Activated CD8-positive, alpha-beta memory T cell treated with anti-CD3 and anti-CD28 coated beads for 24 hours (primary cell): ENCODE measurements at regions not wholly inside any gene's neighbourhood (a gene's known extent, or its start where the extent isn't known, plus 50 kb on each side); places are given as distances from the start of the nearest gene placed in this dataset.
"Not testable (repeated sequence)": the region's sequence is repeated elsewhere in the genome, so short reads cannot be mapped to it uniquely, and the experiment has no call there.

Experiments used
- DNase-seq: peaks from one replicate; pipeline ENCODE4 v3.0.0-alpha.2; 2020

DNA sequence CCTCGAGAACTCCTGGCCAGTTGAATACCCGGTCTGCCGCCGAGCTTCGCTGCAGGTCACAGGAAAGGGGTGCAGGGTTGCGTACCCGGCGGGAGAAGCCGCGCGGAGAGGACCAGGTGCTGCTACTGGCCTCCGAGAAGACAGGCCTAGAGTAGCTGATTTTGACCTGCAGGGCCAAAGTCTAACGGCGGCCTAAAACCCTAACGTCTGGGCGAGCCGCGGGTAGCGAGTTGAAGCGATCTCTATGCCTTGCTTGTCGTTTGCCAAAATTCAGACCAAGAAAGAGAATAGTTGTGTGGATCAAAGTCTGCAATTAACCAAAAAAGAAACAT is 133.2 kb downstream of the FAM72C start:
- DNase-seq: not testable (repeated sequence)

DNA sequence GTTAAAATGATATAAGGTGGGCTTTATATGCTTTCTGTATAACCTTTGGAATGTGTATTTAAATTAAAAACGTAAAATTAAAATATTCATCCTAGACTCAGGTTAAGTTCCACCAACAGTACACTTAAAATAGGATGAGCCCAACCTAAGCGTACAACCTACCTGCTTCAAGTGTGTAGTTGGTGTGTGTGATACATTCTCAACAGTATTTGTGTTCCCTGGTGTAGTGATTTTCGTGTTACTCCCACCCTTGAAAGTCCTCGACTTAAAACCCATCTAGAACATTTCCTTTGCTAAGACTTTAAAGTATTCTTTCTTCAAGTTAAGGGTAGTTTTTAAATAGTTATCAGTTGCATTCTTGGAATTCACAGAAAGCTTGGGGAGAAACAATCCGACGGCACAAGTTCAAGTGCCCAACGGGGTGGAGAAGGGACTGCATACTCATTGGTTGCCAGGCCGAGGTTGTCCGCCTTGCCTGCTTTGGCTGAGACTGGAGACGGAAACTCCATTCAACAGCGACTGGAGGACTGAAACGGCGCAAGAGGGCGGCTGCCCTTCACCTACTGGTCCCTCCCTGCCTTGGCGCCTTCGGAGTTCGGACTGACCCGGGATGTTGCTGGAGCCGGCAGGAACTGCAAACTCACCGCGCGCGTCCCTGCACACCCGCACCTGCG is 133.7 kb downstream of the FAM72C start:
- not testable (repeated sequence) for DNase-seq

DNA sequence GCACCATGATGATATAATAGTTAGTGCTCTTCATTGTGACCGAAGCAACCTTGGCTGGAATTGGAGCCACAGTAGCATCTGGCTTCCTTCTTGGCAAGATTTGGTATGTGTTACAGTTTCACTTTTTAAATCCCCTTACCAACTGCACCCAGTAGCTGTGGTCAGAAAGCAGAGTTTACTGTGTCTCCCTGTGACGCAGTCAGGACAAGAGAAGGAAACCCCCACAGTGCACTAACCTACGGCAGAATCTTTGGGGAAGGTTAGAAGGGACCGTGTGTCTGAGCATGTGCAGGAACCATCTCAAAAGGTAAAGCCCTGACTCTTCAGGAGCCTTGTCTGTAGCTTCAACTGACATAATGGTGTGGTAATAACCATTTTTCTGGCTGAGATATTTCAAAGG is 138.4 kb downstream of the FAM72C start:
- not testable (repeated sequence) for DNase-seq

DNA sequence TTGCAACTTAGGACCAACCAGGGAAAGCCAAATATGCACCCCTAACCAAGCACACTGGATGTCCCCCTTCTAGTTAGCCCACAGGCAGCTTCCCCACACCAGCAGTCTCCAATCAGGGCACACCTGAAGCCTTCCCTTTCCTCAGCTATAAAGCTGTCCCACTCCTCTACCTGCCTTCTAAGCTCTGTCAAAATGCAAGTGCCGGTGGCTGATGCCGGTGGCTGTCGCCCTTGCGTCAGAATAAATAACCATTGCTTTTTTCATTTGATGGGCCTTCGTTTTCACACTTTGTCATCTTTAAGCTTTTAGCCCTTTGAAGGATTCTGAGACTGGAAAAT is 139.4 kb downstream of the FAM72C start:
- DNase-seq: not testable (repeated sequence)

DNA sequence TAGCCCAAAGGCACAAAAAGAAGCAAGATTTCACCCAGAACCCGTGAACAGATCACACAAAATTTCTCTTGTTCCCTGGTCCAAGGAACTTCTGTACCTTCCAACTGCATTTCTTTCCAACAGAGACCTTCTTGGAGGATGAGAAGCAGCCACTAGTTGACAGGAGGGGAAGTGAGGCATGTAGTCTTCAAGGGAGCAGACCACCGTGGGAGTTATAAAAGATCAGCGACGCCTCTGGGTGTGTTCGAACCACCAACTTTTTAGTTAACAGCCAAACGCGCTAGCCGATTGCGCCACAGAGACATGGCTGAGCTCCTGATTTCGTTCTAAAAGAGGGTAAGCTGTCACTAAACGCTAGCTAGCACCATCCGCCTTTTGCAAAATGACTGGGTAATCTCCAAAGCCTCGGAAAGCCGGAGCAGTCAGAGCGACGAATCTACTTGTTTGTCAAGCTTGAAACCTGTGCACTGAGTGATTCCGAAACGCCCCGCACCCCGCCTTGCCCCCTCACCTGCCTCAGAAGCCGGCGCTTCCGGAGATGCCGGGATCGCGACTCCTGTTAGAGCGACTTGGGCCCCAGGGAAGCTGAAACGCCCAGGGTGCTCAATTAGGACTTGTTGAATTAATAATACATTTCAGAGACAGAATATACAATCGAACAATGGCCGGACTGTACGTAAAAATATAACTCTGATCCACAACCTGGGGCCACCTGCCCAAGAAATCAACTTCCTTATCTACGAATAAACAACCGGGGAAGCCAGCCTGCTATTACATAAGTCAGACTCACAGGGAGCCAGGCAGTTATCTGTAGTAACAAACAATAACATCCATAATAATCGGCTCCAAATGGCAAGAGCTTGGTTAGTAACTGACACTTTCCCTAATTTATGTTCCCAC is 140.1 kb downstream of the FAM72C start:
- DNase-seq: not testable (repeated sequence)

DNA sequence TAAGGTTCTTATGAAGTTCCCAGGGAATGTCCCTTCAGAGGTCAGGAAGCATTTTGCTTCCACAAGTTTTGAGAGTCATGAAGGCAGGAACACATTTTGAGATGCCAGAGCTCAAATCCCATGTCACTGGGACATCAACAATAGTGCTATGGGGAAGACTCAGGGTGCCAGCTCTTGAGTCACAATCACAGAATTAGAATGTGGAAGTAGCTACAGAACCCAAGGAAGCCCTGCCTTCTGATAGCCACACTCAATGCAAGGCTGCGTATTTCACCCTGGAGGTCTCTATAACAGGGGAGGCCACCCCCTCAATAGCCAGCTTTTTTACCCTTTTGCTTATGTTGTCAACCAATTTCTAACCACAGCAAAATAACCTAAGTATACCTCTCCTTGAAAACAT is 145.6 kb downstream of the FAM72C start:
- DNase-seq: not testable (repeated sequence)

DNA sequence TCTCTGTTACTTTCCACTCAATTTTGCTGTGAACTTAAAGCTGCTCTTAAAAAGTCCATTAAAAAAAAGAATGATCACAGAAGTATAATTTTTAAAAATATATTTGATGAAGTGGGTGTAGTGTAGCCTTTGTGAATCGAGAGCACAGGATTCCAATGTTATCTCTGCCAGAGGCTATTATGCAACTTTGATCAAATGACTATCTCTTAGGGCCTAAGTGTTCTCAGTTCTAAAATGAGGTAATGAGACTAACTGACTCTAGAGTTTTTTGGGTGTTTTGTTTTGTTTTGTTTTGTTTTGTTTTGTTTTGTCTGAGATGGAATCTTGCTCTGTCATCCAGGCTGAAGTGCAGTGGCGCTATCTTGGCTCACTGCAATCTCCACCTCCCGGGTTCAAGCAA is 147.5 kb downstream of the FAM72C start:
- DNase-seq: not testable (repeated sequence)

DNA sequence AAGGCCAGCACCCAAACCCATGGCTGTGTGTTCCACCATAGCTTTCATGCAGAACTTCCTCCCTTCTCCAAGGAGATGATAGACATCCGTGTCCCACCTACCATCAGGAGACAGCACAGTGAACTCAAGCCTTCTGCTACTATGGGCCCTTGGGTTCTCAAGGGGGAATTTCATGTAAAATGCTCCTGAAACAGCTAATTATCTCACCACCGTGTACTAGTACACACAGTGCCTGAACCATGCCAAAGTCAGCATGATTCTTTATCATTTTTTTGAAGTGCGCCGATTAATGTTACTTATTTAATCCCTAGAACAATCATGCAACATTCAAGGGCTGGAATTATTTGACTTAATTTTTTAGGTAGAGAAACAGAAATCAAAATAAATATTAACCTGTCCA is 151.7 kb downstream of the FAM72C start:
- not testable (repeated sequence) for DNase-seq

DNA sequence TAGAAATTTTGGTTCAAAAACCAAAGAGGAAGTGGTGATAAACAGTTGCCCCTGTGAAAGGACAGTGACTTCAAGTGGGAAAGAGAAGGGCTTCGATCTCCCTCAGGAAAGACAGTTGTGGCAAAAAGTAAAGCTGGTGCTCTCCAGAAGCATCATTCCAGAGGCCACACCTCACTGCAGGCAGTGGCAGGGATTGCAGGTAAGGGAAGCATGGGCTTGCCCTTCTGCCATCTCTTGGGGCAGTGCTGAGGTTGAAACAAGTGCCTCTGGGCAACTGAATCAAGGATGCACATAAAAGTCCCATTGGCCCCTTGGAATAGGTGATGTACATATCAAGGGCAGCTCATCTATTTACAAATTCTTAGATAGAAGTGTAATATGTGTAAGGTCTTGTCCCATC is 155.4 kb downstream of the FAM72C start:
- not testable (repeated sequence) for DNase-seq

DNA sequence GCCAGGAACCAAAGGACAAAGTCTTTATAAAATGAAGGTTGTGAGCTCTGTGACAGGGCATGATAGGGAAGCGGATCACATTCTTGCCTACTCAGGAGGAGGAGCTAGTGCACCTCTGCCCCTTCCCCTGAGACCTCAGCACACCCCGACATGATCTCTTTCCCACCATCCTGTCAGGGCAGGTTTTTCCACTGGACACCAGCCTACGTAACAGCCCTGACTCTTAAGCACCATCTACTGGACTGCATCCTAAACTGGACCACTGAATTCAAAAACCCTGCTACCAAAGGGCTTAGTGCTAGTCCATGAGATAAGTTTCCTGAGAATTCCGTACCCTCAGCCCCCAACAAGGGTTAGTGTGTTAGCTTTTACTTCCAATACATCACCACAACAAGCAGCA is 166.4 kb downstream of the FAM72C start:
- DNase-seq: not testable (repeated sequence)

DNA sequence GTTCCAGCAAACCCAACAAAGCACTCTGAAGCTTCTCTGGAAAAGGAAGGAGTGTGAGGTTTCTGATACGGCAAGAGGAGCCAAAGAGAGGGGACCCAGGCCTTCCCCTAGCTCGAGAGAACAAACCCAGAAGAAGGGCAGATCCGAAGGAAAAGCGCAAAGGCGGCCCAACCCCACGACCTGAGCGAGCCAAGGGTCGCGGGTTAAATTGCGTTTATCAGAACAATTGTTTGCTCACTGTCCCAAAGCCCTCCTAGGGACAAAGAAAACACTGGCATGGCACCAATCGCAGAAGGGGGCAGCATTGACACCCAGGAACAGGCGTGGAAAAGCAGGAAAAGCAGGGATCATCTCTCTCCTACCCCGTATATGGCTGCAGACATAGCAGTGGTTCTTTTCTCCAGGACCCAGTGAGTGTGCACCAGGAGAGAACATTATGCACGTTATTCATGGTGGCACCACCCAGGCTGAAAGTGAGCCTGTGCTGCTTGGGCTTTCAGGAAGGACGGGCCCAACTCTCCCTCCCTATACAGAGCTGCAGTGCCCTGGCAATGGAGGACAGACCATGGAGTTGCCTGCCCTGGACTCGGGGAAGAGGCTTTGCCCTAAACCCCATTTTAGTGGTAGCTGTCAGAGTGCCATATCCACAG is 167.0 kb downstream of the FAM72C start:
- DNase-seq: not testable (repeated sequence)

DNA sequence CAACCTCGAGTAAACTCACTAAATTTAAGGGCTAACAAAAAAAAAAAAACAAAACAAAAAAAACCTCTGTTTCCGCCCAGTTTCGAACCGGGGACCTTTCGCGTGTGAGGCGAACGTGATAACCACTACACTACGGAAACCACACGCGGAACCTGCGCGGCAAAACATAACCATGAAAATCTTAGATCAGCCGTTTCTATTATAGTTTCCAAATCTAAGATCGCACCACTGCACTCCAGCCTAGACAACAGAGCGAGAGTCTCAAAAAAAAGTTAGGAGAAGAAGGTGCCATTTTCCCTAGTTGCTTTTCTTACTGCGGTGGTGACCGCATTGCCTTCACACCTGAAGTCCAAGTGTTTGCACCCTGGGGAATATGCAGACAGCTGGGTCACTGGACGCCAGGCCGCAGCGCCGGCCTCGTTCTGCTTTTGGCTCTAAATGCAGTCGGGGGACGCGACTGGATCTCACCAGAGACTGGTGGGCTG is 167.8 kb downstream of the FAM72C start:
- DNase-seq: peak; percentile 63

DNA sequence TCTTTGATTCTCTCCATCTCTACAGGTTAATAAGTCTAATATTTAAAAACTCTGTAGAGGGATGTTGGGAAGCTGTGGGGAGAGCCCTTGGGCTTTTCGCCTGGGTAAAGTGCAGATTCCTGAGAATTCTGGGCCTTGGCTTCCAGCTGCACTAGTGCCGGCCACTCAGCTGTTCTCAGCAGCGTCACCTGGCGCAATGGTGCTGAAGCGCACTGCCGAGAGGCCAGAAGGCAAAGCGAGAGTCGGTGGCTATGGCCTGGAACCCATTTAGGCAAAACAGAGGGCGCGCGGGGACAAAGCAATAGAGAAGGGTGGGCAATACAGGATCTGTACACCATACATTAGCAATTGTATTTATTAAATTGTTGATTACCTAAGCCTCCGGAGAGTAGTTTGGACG is 168.7 kb downstream of the FAM72C start:
- not testable (repeated sequence) for DNase-seq

DNA sequence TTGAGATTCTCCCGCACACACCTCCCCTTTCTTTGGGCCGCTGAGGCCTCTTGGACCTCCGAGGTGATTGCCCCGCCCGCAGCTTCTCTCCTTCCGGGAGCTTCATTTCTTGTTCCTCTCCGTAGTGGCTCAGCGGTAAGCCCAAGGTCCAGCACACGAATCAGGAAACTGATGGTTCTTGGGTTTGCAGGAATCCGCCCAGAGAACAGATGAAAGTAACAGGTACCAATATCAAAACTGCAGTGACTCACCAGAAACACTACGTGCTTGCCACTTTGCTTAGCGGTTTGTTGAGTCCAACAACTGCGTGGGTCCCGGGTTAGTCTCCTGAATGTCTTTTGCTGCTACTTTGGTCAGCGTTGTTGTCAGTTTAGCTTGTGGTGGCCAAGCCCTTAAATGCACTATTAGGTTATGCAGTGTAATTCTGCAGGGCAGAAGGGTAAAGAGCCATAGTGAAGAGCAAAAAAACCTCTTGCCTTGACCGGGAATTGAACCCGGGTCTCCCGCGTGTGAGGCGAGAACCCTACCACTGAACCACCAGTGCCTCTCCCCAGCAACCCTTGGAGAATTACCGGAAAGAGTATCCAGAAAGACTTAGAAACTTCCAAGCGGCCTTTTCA is 172.1 kb downstream of the FAM72C start:
- not testable (repeated sequence) for DNase-seq

DNA sequence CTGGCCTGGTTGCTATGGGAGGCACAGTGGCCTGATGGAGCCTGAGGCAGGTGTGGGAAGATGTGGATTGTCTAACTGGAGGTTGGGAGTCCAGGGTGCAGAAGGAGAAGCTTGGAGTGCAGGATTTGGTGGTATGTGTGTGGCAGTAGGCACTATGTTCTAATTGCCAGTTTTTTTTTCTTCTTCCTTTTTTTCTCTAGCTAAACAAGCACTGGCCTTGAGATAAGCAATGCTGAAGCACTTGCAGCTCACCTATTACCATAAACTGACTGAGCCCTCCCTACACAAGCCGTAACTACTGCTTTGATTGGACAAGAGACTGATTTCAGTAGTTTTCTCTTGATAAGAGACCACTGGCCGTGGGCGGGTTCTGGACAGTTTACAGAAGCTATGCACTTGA is 175.4 kb downstream of the FAM72C start:
- not testable (repeated sequence) for DNase-seq

DNA sequence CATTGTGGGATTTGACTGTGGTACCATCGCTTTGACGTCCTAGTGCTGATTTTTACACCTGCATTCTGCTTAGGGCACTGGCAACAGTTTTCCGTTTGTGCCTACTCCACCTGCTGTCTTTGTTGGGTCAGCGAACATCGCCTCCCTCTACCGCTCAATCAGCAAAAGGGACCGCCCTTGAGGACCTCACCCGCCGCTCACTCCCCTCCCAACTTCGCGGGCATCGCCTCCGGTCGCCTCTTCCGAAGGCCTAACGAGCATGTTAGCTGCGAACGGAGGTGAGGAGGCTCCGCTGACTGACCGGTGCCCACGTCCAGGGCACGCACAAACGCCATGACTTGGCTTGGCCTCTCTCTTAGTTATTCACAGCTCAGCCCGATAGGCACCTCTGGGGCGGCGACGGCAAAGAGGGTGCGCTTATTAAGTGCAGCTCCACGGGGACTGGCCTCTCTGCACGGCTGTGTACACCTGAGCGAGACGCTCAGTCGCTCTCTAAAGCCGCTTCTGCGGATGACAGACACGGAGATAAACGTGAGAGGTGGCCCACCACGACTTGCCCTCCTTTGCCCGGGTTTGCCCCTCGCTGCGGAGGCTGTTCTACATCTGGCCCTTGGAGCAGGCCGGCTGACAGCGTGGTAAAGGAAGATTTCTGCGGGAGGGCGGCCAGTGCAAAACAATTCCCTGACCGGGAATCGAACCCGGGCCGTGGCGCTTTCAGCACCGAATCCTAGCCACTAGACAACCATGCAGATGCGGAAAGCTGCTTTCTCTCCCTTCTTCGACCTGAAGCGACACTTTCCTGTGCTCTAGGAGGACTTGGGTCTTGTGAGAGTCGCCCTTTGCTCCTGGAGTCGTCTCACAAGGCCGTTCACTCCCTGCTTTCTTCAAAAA is 179.5 kb downstream of the FAM72C start:
- DNase-seq: not testable (repeated sequence)

DNA sequence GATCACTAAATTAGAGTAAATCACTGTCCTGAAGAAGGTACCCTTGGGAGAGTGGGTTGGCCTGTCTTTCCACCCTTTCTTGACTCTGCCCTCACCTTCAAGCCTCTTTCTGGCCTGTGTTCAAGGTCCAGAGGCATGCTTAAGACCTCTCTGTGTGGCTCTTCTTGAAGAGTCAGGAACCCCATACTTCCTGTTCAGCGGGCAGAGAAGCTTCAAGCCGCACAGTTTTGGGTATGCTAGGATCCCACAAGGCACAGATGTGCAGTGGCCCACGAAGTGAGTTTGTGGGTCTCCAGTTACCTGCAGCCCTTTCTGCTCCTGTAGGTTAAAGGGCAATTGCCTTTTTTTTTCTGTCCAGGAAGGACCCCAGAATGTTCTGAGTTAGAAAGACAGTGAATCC is 185.4 kb downstream of the FAM72C start:
- DNase-seq: not testable (repeated sequence)

DNA sequence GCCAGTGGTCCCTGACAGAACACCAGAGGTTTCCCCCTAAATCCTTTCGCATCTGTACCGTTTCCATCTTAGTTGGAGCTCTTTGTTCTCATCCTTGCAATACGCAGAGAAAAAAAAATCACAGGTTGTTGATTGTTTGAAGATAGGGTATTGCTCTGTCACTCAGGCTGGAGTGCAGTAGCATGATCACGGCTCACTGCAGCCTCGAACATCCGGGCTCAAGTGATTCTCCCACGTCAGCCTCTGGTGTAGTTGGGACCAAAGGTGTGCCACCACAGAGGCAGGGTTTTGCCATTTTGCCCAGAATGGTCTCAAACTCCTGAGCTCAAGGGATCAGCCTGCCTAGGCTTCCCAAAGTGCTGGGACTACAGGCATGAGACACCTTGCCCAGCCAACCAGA is 185.9 kb downstream of the FAM72C start:
- DNase-seq: not testable (repeated sequence)

DNA sequence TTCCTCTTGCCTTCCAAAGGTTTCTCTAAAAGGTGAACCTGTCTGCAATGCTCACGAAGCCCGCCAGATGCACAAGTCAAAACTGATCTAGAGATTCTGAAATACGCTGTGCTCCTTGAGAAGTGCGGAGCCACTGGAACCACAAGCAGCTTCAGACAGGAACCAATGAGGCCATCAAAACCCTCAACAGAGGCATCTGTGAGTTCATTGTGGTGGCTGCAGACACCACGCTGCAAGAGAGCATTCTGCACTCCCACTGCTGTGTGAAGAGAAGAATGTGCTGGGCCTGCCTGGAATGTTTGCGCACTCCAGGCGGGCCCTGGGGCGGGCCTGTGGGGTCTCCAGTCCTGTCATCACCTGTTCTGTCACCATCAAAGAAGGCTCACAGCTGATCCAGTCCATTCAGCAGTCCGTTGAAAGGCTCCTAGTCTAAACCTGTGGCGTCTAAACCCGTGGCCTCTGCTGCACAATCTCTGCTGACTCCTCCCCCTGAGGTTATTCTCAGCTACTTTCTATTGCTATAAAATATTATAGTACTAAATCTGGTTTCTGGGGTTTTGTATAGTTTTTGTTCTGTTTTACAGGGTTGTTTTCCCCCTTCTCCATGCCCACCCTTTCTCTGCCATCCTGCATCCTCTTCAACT is 187.4 kb downstream of the FAM72C start:
- not testable (repeated sequence) for DNase-seq

DNA sequence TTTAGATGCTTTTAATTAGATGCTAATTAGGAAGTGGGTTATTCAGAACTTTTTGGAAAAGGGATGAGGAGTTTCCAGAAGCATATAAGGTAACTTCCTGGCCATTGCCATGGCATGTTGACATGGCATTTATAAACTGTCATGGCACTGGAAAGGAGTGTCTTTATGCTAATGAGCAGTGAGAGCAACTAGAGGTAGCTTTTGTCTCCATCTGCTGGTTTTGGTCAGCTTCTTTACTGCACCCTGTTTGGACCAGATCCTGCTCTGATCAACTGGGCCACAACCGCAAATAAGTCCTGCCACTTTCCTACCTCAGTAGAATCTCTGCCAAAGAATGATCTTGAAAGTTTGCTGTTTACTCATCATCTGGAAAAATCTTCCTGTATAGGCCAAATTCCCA is 193.6 kb downstream of the FAM72C start:
- DNase-seq: not testable (repeated sequence)

DNA sequence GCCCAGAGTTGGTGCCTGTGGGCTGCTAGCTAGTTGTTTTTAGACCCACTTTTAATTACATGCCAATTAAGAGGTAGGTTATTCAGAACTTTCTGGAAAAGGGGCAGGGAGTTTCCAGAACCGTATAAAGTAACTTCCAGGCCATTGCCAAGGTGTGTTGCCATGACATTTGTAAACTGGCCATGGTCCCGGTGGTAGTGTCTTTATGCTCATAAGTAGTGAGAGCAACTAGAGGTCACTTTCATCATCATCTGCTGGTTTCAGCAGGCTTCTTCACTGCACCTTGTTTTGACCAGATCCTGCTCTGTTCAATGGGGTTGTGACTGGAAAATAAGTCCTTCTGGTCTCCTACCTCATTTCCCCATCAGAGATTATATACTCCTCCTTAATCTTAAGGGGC is 207.0 kb downstream of the FAM72C start:
- not testable (repeated sequence) for DNase-seq

DNA sequence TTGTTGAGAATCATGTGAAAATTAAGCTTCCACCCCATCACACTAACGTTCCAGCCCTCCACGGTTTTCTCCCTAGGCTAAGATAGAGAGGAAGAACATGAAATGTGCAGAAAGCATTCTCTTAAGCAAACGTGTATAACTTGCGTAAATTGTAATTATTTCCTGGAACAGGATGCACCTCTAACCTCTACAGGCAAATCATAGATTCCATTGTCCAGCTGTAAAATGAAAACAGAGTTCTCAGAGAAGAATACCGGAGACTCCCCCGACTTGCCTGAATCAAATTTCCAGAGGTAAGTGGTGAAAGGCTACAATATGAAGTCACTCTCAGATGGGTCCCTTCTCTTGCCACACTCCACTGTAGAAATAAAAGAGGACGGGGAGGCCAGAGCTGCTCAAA is 211.4 kb downstream of the FAM72C start:
- not testable (repeated sequence) for DNase-seq
